Neutrophil (primary cell): ENCODE measurements at regions not wholly inside any gene's neighbourhood (a gene's known extent, or its start where the extent isn't known, plus 50 kb on each side); places are given as distances from the start of the nearest gene placed in this dataset.
"Not testable (repeated sequence)": the region's sequence is repeated elsewhere in the genome, so short reads cannot be mapped to it uniquely, and the experiment has no call there.

Experiments used
- H3K27ac ChIP-seq: fragments of 200-600 bp; sonication (generic); 2 replicates; pipeline ENCODE4 v1.5.1; 2016; ENCODE audit warnings: mild to moderate bottlenecking, moderate library complexity
- H3K27me3 ChIP-seq: fragments of 200-600 bp; sonication (generic); 2 replicates; pipeline ENCODE4 v1.6.0; 2016; ENCODE audit warnings: mild to moderate bottlenecking
- H3K36me3 ChIP-seq: fragments of 200-600 bp; sonication (generic); 2 replicates; pipeline ENCODE4 v1.5.1; 2017
- H3K4me1 ChIP-seq, 2 experiments: fragments of 200-600 bp in 1 of 2; sonication (generic) in 1 of 2; 1 replicate in 1 of 2; 2 replicates in 1 of 2; pipeline versions ENCODE4 v1.5.1 to v1.6.1; 2013 to 2016; ENCODE audit warnings: low read depth in 1 of 2, low read length in 1 of 2, mild to moderate bottlenecking in 1 of 2, moderate library complexity in 1 of 2; ENCODE audit not compliant: control insufficient read depth in 1 of 2, insufficient read depth in 1 of 2
- H3K4me3 ChIP-seq, 2 experiments: fragments of 200-600 bp in 1 of 2; sonication (generic) in 1 of 2; 1 replicate in 1 of 2; 2 replicates in 1 of 2; pipeline ENCODE4 v1.5.1; 2013 to 2016; ENCODE audit warnings: low read depth in 1 of 2, low read length in 1 of 2, mild to moderate bottlenecking in 1 of 2, moderate library complexity in 1 of 2
- H3K9me3 ChIP-seq: fragments of 200-600 bp; sonication (generic); 2 replicates; pipeline ENCODE4 v1.5.1; 2016
- CTCF ChIP-seq: fragments of 200-600 bp; sonication (generic); IDR thresholded peaks from 2 replicates; pipeline ENCODE4 v1.5.1; 2016; ENCODE audit warnings: antibody characterized with exemption

GRCh38 chr10:30727524-30727923 lies 98.0 kb upstream of the LYZL2 start:
- Histone ChIP-seq H3K36me3 (no peaks in the 10 kb centered on the region), H3K9me3 (no peaks in the 10 kb centered on the region), H3K4me1 (no peaks in the 10 kb centered on the region), H3K27ac (no peak overlapping the region), H3K4me3 (no peak overlapping the region), H3K27me3 (no peaks in the 10 kb centered on the region)
- no peak for TF ChIP-seq CTCF

GRCh38 chr10:30726783-30727414 lies 97.3 kb upstream of the LYZL2 start:
- H3K4me3 ChIP-seq, H3K27ac ChIP-seq, H3K36me3 ChIP-seq, H3K9me3 ChIP-seq, H3K27me3 ChIP-seq, H3K4me1 ChIP-seq: not testable (repeated sequence)
- peak; percentile 47 for TF ChIP-seq CTCF

GRCh38 chr10:30725661-30726060 lies 96.1 kb upstream of the LYZL2 start:
- Histone ChIP-seq H3K36me3 (no peaks in the 10 kb centered on the region), H3K27ac (no peak overlapping the region), H3K4me3 (no peak overlapping the region), H3K27me3 (no peaks in the 10 kb centered on the region), H3K4me1 (no peaks in the 10 kb centered on the region), H3K9me3 (no peaks in the 10 kb centered on the region)
- TF ChIP-seq CTCF: no peak

GRCh38 chr10:30724296-30724695 lies 94.7 kb upstream of the LYZL2 start:
- TF ChIP-seq CTCF: no peak
- Histone ChIP-seq H3K36me3 (no peaks in the 10 kb centered on the region), H3K4me1 (no peaks in the 10 kb centered on the region), H3K27ac (no peak overlapping the region), H3K4me3 (no peak overlapping the region), H3K27me3 (no peaks in the 10 kb centered on the region), H3K9me3 (no peaks in the 10 kb centered on the region)

GRCh38 chr10:30722956-30723620 lies 93.5 kb upstream of the LYZL2 start:
- no peaks in the 10 kb centered on the region for H3K4me1 ChIP-seq
- H3K9me3 ChIP-seq: no peaks in the 10 kb centered on the region
- H3K27me3 ChIP-seq: no peaks in the 10 kb centered on the region
- H3K4me3 ChIP-seq: no peak overlapping the region
- H3K36me3 ChIP-seq: no peaks in the 10 kb centered on the region
- no peak overlapping the region for H3K27ac ChIP-seq
- no peak for TF ChIP-seq CTCF
